ENCODE measurements at regions not wholly inside any gene's neighbourhood (a gene's known extent, or its start where the extent isn't known, plus 50 kb on each side); places are given as distances from the start of the nearest gene placed in this dataset.
"Not testable (repeated sequence)": the region's sequence is repeated elsewhere in the genome, so short reads cannot be mapped to it uniquely, and the experiment has no call there.

- no peak for DNase-seq
Measured at GRCh38 chr3:64387688-64388087, 162.4 kb upstream of the PRICKLE2 start.

GRCh38 chr3:64385277-64385676 lies 160.0 kb upstream of the PRICKLE2 start:
- no peak for DNase-seq

GRCh38 chr3:64384561-64384960 lies 159.3 kb upstream of the PRICKLE2 start:
- peak; percentile 48 for DNase-seq

- DNase-seq: no peak
Measured at GRCh38 chr3:64382153-64382552, 156.9 kb upstream of the PRICKLE2 start.

GRCh38 chr3:64381367-64381766 lies 156.1 kb upstream of the PRICKLE2 start:
- no peak for DNase-seq

- DNase-seq: no peak
Measured at GRCh38 chr3:64380546-64380945, 155.3 kb upstream of the PRICKLE2 start.

GRCh38 chr3:64379221-64379620 lies 154.0 kb upstream of the PRICKLE2 start:
- no peak for DNase-seq

GRCh38 chr3:64377942-64378341 lies 152.7 kb upstream of the PRICKLE2 start:
- DNase-seq: no peak

- DNase-seq: no peak
Measured at GRCh38 chr3:64375737-64376136, 150.5 kb upstream of the PRICKLE2 start.

GRCh38 chr3:64369390-64369789 lies 144.1 kb upstream of the PRICKLE2 start:
- DNase-seq: no peak

- no peak for DNase-seq
Measured at GRCh38 chr3:64368257-64369020, 143.2 kb upstream of the PRICKLE2 start.

- no peak for DNase-seq
Measured at GRCh38 chr3:64365877-64366276, 140.6 kb upstream of the PRICKLE2 start.

- no peak for DNase-seq
Measured at GRCh38 chr3:64363842-64364241, 138.6 kb upstream of the PRICKLE2 start.

GRCh38 chr3:64361962-64362735 lies 136.9 kb upstream of the PRICKLE2 start:
- DNase-seq: no peak

- not testable (repeated sequence) for DNase-seq
Measured at GRCh38 chr3:64361036-64361435, 135.8 kb upstream of the PRICKLE2 start.

- DNase-seq: no peak
Measured at GRCh38 chr3:64360280-64360679, 135.0 kb upstream of the PRICKLE2 start.

GRCh38 chr3:64359735-64360134 lies 134.5 kb upstream of the PRICKLE2 start:
- DNase-seq: no peak

- DNase-seq: no peak
Measured at GRCh38 chr3:64358853-64359252, 133.6 kb upstream of the PRICKLE2 start.

- DNase-seq: no peak
Measured at GRCh38 chr3:64358176-64358575, 132.9 kb upstream of the PRICKLE2 start.

GRCh38 chr3:64357481-64357880 lies 132.2 kb upstream of the PRICKLE2 start:
- DNase-seq: no peak

GRCh38 chr3:64355401-64355807 lies 130.1 kb upstream of the PRICKLE2 start:
- DNase-seq: peak; percentile 45

GRCh38 chr3:64354956-64355355 lies 129.7 kb upstream of the PRICKLE2 start:
- DNase-seq: no peak

- no peak for DNase-seq
Measured at GRCh38 chr3:64354221-64354620, 129.0 kb upstream of the PRICKLE2 start.

GRCh38 chr3:64353226-64353625 lies 128.0 kb upstream of the PRICKLE2 start:
- no peak for DNase-seq

Data from NCI-H226 (cell line).